ENCODE measurements at regions not wholly inside any gene's neighbourhood (a gene's known extent, or its start where the extent isn't known, plus 50 kb on each side); places are given as distances from the start of the nearest gene placed in this dataset.
"Not testable (repeated sequence)": the region's sequence is repeated elsewhere in the genome, so short reads cannot be mapped to it uniquely, and the experiment has no call there.

DNA sequence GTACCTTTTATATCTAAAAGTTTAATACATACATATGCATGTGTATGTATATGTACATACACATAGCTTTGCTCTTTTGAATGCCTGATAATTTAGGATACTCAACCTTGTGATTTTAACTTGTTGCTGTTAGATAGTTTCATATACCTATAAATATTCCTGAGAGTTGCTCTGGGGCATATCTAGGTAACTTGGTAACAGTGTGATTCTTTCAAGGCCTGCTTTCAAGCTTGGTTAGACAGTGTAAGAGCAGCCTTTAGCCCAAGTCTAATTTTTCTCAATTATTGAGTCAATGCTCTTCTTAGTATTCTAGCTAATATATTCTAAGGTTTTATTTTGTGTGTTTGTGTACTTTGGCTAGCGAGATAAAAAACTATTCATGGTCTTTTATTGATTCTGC, 762.1 kb upstream of the MIR17HG start:
- DNase-seq: no peak

DNA sequence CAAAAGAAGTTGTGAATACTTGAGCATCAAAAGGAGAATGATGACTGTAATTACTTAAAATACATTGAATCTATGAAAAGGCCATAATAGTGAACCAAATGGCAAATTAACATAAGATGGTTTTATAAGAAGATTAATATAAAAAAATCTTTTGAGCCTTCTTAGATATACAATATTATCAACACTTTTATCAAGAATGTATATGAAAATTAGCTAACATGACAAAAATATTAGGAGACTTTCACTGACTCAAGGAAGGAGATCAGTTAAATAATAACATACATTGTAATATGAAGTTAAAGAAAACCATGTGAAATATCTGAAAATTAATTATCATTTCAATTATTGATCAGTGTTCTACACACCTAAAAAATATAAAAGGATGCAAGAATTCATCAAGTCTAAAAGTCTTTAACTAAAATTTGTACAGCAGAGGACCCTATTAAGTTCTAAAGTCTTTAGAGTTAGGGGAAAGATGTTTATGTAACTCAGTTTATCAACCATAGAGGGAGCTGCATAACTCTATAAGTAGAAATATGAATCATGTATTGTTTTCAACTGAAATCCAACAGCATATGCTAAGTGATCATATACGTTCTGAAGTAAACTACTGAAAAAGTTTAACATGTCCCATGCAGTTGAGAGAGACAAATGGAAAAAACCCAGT, 756.1 kb upstream of the MIR17HG start:
- no peak for DNase-seq

DNA sequence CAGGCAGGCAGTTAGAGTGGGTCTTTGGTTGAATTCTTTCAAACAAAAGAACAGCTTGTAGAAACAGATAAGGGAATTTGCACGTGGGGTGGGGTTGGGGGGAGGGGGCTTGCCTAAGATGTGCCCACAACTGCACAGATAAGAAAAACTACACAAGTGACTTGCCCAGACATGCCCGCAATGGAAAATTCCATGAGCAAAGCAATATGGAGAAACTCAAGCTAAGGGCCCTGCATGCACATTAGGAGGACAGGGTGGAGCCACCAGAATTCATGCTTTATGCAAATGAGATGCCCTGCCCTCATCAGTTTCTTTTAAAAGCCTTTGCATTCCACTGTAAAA, 755.6 kb upstream of the MIR17HG start:
- no peak for DNase-seq

DNA sequence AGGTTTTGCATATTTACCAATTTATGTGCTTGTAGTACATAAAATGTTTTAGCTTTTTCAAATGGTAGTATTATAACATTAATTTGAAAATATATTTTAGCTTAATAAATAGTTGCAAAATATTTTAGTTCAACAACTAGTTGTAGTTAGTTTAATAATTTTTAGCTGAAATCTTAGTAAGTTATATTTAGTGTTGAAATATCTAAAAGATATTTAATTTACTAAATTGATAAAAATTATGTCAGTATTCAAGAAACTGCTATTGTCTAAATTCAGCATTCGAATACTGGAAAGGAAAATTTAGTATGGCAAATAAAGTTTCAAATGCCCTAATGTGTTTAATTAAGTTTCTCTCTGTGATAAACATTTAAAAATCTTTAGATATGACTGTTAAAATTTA, 754.5 kb upstream of the MIR17HG start:
- DNase-seq: no peak

DNA sequence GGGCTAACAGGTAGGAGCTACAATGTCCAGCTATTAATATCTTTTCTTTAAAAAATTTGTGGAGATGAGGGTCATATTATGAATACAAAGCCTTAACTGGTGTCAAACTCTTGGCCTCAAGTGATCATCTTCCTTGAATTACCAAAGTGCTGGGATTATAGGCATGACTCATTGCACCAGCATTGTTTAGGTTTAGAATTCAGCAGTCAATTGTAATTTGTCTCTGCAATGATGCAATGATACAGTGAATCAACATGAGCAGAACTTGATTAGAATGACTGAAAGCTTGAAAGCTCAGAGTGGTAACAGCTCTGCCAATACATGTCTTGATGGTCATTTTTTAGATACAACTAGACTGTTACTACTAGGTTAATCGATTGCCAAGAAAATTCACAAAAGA, 752.8 kb upstream of the MIR17HG start:
- no peak for DNase-seq

DNA sequence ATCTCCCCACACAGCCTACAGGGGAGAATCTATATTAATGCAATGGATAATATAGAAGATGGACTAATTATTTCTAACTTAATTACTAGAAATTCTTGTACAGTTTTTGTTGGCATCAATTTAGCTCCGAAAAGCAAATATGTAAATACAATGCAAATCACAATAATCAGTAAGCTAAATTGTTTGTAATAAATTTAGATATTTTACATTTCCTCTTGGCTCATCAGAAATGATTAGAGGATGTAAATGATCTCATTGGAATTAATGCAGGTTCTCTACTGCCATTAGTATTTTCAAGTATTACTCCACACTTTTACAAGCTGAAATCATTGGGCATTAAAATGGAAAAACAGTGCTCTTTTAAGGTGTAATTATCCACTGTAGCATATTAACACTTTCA, 741.8 kb upstream of the MIR17HG start:
- DNase-seq: no peak

DNA sequence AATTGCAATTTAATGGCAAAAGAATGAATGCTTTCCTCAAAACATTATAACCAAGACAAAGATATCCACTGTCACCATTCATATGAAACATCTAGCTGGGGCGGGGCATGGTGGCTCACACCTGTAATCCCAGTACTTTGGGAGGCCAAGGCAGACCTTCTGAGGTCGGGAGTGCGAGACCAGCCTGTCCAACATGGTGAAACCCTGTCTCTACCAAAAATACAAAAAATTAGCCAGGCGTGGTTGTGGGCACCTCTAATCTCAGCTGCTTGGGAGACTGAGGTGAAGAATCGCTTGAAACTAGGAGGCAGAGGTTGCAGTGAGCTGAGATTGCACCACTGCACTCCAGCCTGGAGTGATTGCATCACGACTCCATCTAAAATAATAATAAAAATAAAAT, 740.6 kb upstream of the MIR17HG start:
- not testable (repeated sequence) for DNase-seq

DNA sequence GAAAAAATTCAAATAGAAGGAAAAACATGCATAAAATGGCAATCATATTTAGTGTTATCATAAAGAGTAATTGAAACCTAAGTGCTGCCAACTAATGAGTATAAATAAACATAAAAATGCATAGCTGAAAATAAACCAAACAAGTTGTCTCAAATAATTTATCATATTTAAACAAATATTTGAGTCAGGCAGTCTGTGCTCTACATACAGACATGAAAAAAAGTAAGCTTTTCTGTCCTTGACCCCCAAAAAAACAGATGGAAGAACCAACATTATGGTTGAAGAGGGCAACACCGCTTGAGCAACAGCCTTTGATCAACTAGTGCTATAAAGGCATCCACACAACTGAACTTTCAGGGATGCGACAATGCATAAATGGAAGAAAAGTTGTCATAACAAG, 735.1 kb upstream of the MIR17HG start:
- DNase-seq: no peak

DNA sequence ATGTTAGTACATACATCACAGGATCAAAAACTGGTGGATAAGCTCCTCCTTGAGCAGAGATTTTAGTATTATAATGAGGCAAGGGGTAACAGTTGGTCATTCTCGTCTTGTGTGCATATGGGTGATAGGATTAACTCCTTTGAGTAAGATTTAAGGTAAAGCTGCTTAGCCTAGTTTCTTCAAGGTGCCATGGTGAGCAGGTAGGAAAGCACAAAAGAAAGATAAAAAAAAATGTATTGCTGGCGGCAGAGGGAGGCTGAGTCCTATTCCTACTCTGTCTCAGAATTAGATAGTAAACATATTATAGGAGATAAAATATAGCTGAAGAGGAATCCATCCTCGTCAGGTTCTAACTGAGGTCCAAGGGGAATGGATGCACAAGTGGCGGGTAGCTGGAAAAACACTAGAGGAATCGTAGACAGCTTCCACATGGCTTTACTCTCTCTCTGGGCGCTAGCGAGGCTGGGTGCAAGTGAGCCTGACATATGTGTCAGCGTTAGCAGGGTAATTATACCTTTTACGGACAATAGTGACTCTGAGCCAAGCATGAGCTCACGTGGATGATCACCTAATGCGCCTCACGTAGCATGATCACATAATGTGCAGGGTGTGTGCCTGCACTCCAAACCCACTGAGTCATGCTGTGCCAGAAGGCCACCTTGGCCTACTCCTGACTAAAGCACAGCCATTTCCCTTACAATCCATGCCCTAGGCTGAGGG, 734.3 kb upstream of the MIR17HG start:
- DNase-seq: no peak

DNA sequence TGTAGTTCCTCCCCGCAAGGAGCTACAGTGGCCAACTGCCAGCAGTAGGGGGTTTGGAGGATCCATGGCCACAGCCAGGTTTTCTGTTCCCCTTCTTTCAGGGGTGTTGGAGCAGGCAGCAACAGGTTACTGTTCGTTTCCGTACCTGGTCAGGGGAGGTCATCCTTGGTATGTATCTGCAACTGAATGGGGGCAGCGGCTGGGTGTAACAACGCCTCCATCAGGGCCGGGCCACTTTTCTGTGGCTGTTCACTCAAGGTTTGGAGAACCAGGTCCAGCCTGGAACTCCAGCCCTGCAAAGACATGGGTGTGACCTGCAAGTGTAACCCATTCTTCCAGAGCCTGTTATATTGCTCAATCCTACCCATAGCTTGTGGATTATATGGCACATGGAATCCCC, 732.3 kb upstream of the MIR17HG start:
- DNase-seq: no peak

DNA sequence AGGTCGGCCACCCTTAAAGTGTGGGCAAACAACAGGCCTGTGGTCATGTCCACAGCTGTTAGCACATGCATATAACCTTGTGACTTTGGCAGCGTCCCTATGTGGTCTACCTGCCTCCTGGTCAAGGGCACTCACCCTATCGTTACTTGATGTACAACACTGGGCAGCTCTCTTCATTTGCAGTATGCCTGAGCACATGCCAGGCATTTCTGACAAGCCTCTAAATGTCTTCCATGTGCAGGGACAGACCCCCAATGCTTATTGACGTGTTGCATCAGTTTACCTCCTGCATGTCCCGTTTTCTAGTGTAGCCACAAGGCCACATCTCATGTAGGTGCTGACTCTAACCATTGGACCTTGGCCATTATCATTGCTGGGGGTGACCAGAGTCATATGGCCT, 731.7 kb upstream of the MIR17HG start:
- DNase-seq: no peak

DNA sequence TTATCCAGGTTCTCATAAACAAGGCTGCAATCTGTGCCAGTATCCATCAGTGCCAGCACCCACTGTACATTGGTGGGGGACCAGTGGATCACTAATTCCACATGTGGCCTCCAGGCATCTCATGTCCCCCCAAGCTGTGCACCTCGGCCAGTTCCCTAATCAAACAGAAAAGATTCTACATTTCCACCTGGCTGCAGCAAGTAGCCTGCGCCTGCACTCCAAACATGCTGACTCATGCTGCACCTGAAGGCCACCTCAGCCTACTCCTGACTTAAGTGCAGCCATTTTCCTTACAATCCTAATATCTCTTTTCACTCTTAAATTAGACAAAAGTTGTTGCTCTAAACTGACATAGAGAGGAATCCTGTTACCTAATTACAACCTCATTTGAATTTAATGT, 729.4 kb upstream of the MIR17HG start:
- DNase-seq: no peak

DNA sequence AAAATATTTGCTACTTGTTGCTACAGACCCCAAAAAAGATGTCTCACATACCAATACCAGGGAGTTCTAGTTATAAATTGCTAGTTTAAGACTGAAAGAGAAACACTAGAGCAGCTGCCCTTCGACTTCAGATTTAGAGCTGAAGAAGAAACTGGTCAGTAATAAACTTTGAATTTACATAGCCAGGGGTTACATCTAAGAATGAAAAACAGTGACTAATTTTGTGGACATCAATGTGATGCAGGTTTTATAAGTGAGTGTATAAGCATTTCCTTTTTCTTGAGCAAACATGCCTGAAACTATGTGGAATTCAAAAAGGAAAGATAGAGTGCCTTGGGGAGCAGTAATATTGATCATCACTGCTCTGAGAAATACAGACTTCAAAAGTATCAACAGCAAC, 724.9 kb upstream of the MIR17HG start:
- DNase-seq: no peak

DNA sequence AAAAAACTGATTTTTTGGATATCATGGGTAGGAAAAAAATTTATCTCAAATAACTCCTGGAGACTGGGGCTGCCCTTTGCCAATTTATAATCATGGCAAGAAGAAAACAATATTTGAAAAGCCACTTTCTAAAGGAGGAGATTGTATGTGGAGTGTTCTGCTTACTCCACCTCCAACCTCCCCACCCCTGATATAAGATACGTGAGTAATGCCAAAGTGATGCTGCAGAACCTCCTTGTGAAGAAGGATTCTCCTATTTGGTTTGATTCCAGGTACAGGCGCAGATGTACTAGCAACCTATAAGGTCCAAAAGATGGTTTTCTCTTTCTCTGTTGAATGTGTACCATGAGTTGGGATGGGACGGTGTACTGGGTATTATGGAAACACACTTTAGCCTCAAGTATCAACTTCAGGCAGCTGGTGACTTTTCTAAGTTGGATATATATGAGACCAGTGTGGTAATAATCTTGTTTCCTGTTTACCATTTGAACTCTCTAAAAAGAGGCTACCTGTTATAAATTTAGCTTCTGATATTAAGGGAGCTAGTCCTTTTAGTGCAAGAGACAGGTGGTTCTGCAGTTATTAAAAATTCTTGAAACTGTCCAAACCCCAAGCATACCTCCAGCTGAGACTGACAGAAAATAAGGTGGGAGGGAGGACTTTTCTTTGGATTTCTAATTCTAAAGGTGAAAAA, 724.0 kb upstream of the MIR17HG start:
- DNase-seq: no peak

DNA sequence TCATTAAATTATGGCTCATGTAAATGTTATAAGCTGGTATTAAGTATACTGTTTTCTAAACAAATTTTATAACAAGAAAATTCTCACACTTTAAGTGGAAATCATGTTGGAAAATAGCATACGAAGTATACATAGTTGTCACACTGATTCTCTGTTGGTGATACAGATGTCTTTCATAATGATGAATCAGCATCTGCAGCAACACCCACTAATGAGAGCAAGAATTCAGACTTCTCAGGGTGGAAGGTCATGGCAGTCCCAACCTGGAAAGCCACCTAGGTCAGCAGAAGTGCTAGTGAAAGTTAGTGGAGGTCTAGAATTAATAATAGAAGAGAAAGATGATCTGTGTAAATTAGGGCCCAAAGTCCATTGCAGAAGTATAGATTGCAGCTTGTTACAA, 719.7 kb upstream of the MIR17HG start:
- no peak for DNase-seq

DNA sequence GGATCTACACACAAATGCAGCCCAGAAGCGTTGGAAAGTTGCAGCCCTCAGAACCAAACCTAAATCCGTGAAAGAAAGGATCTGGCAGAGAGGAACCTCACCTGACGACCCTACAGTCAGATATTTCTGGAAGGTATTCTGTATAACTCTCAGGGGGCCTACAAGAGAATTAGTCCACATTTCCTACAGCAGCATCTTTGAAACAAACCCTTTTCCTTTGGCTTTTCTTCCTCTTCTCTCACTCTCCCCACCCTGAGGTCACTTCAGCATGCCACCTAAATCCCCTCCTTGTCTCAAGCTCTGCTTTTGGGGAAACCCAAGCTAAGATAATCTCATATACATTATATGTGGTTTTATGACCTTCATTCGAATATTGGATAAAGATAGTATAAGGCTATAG, 719.0 kb upstream of the MIR17HG start:
- DNase-seq: no peak

DNA sequence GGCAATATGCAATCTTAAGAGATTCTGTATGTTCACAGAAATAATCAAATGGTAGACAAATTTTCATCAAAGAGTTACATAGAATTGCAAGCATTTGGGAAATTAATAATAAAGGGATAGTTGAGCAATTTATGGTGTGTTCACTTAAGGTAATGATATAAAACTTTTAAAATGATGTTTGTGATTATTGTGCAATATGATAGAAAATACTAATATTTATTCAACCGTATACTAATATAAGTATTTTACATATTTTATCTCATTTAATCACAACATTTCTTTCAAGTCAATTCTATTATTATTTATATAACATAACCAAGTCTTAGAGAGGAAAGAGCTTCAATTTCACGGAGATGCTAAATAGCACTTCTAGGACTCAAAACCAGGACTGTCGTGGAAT, 716.8 kb upstream of the MIR17HG start:
- DNase-seq: no peak

DNA sequence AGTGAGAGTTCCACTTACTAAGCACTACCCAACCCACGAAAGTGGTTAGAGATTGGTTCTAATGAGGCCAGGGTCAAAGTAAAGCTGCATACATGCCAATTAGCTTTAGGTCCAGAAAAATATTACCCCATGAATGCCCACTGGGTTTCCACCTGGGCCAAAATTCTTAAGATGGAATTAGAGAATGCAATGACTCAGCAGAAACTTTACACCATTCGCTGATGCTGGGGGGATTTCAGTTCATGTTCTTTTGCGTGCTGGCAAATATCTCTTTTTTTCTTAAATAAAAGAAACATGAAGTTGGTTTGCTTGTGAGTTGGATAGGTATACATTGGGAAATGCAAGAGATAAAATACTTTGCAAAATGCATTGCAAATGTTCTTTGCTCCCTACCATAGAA, 715.3 kb upstream of the MIR17HG start:
- DNase-seq: no peak

DNA sequence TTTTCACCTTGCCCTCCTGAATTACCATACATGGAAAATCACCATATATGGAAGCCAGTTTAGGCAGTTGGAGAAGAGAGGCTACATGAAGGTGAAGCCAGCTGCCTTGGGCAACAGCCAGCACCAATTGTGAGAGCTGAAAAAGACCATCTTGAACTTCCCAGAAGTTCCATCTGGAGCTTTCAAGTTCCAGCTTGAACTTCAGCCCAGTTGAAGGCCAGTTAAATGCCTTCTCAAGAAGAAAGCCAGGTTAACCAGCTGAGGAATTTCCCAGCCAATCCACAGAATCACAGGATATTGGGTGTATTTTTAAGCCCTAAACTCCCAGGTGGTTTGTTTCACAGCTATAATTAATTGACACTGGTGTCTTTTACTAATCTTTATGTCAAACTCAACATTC, 713.6 kb upstream of the MIR17HG start:
- DNase-seq: no peak

DNA sequence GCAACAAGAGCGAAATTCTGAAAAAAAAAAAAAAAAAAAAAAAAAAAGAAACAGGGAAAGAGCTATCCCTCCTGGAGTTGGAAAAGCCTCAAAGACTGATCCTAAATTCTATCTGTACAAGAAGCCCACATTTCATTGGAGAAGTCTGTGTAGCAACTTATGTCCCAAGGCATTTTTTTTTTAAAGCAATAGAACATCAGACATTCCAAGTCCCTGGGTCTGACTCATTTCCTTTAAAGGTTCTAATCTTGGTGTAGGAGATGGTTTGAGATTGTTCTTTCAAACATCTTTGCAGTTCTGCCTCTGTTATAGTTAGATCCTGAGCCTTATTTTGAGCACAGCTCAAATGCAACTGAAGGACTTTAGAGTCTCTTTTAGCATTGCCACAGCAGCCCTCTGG, 706.5 kb upstream of the MIR17HG start:
- DNase-seq: no peak

DNA sequence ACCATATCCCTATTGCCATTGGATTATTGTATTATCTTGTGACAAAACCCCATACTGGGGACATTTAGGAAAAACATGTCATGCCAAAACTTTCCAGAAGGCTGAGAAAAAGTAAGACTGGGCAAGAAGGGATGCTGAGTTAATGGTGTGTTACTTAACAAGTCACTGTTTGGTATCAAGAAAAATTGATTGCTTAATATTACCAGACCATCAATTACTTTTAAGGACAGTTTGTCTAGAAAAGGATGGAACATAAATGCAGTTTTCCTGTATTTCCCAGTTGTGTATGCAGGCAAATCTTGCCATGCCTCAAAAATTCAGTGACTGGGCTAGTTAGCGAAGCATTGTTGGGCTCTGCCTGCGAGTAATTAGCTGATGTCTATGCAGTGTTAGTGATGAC, 705.6 kb upstream of the MIR17HG start:
- DNase-seq: no peak

DNA sequence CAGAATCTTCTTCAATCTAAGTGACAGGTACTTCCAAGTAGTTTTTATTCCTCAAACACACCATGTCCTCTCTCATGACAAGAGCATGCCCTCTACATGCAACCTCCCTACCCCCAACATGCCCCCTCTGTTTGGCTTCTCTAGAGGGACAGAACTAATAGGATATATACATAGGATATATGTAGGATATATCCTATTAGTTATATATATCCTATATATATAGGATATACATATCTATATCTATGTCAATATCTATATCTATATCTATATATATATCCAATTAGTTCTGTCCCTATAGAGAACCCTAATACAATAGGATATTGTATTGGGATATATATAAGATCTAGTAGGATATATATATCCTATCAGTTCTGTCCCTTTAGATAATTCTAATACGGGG, 701.9 kb upstream of the MIR17HG start:
- DNase-seq: no peak

DNA sequence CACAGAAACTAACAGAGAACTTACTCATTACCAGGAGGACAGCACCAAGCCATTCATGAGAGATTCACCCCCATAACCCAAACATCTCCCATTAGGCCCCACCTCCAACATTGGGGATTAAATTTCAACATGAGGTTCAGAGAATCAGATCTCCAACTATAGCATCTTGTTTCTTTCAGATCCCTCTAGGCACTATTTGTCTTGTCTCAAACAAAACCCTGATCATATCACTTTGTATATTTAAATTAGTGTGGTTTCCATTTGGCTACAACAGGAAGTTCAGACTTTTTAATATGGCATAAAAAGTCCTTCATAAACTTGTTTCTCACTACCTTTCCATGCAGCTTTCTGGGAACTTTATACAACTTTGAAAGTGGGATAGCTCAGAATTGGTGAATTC, 699.0 kb upstream of the MIR17HG start:
- DNase-seq: no peak

DNA sequence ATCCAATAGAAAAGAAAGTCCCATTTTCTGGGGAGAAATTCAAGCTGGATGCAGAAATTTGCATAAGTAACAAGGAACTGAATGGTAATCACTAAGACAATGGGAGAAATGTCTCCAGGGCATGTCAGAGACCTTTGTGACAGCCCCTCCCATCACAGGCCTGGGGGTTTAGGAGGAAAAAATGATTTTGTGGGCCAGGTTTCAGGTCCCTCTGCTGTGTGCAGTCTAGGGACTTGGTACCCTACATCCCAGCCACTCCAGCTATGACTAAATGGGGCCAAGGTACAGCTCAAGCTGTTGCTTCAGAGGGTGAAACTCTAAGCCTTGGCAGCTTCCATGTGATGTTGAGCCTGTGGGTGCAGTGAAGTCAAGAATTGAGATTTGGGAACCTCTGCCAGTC, 695.5 kb upstream of the MIR17HG start:
- no peak for DNase-seq

DNA sequence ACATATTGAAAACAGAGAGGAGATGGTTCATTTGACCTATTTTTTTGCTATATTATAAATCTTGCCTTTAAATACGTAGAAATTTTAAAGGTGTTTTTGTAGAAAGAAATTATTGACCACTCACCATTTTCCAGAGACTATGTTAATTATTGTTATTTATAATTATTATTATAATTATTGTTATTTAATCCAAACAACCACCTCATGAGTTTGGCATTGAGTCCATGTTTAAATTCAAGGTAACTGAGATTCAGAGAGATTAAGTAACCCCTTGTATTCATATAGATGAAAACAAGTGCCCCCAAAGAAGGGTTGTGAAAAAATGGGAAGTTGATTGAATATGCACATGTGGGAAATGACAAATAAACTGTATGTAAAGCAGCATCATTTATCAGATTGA, 692.5 kb upstream of the MIR17HG start:
- no peak for DNase-seq

All from hippocampal formation (tissue), 2 donors.